ENCODE measurements at regions not wholly inside any gene's neighbourhood (a gene's known extent, or its start where the extent isn't known, plus 50 kb on each side); places are given as distances from the start of the nearest gene placed in this dataset.

DNA sequence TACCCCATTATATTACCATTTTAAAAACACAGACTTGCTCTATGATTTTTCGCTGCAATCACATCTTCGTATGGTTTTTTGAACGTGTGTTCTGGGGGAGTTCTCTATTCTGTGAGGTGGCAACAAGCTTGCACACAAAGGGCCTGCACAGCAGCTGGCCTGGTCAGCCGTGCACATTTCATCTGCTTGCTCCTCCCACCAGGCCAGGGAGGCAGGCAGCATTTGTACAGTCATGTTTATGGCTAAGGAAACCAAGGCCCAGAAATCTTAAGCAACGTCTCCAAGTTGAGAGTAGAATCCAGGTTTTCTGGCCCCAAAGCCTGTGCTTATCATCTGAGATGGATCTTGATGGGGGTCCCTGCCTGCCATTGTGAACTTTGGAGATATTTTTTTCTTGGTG is 106.4 kb upstream of the SMIM21 start:
- Histone ChIP-seq H3K27ac (ENCODE audit: low read depth in 1 of 2, low read length in 2 of 2) (no peak overlapping the region), H3K36me3 (replicated peaks in 1 of 2; ENCODE audit: control insufficient read depth in 1 of 2, insufficient read depth in 2 of 2, low read length in 2 of 2) (no peaks in the 10 kb centered on the region), H2AFZ (ENCODE audit: insufficient read depth, low read depth, low read length, poor library complexity, severe bottlenecking) (no peak overlapping the region), H3K9me3 (replicated peaks in 1 of 2; ENCODE audit: control insufficient read depth in 1 of 2, insufficient read depth in 1 of 2, low read length in 2 of 2) (no peaks in the 10 kb centered on the region), H3K27me3 (ENCODE audit: control insufficient read depth in 2 of 2, insufficient read depth in 2 of 2, low read length in 2 of 2) (no peaks in the 10 kb centered on the region), H3K4me2 (replicated peaks; ENCODE audit: extremely low read depth, low read length, poor library complexity, severe bottlenecking) (no peak overlapping the region), H4K20me1 (ENCODE audit: insufficient read depth, low read length) (no peaks in the 10 kb centered on the region), H3K9ac (ENCODE audit: insufficient read depth, low read length, poor library complexity, severe bottlenecking) (no peak overlapping the region), H3K4me1 (ENCODE audit: control insufficient read depth in 1 of 2, insufficient read depth in 2 of 2, low read length in 2 of 2) (no peaks in the 10 kb centered on the region), H3K4me3 (replicated peaks in 1 of 3; ENCODE audit: low read depth in 2 of 3, low read length in 3 of 3) (no peak overlapping the region), H3K79me2 (ENCODE audit: insufficient read depth, low read length) (no peaks in the 10 kb centered on the region)
- TF ChIP-seq CTCF (IDR thresholded peaks at IDR 0.05) = no peak
- intact Hi-C loops (cut with micrococcal nuclease) = no loop called here
- H3K4me3 Mint-ChIP-seq = no peak overlapping the region
- no peak overlapping the region for H3K27ac Mint-ChIP-seq
- H3K36me3 Mint-ChIP-seq = no peaks in the 10 kb centered on the region
- DNase-seq = no peak
- H3K27me3 Mint-ChIP-seq (ENCODE audit: low read depth in 3 of 3) = peaks cover 0 to 3% (median 0%) of the 10 kb centered on the region in 3 donors
- H3K9me3 Mint-ChIP-seq = peaks cover 0 to 5% (median 2%) of the 10 kb centered on the region in 7 donors
- 75% methylated on average over 2 of the region's 5 CpGs for WGBS (ENCODE audit: insufficient coverage)
- no peaks in the 10 kb centered on the region for H3K4me1 Mint-ChIP-seq

DNA sequence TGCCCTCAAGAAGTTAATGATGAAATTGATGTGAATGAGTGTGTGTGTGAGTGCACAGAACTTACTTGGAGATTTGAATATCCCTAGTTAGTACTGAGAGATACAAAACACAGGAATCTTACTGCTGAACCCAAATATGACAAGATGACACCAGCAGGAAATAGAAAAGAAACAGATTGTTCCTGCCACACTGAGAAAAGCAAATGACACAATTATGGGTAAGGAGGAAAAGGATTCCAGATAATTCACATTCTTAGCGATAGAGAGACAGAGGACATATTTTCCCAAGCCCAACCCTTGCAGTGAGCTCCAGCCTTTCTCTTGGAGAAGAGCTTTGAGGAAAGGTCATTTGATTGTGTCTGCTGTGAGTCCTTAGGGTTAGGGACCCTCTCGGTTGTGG is 105.7 kb upstream of the SMIM21 start:
- no CpG with 5 or more reads among the region's 2 CpGs for WGBS (ENCODE audit: insufficient coverage)
- peaks cover 0 to 3% (median 0%) of the 10 kb centered on the region in 3 donors for H3K27me3 Mint-ChIP-seq (ENCODE audit: low read depth in 3 of 3)

More for the DNA sequence above, 105.7 kb upstream of the SMIM21 start:
- H3K9ac ChIP-seq (ENCODE audit: insufficient read depth, low read length, poor library complexity, severe bottlenecking) = no peak overlapping the region
- no peaks in the 10 kb centered on the region for H3K27me3 ChIP-seq (ENCODE audit: control insufficient read depth in 2 of 2, insufficient read depth in 2 of 2, low read length in 2 of 2)
- intact Hi-C loops (cut with micrococcal nuclease) = no loop called here
- Mint-ChIP-seq H3K36me3 (no peaks in the 10 kb centered on the region), H3K4me1 (no peaks in the 10 kb centered on the region), H3K27ac (no peak overlapping the region), H3K9me3 (peaks cover 0 to 5% (median 2%) of the 10 kb centered on the region in 7 donors), H3K4me3 (no peak overlapping the region)
- DNase-seq = no peak
- H3K36me3 ChIP-seq (replicated peaks in 1 of 2; ENCODE audit: control insufficient read depth in 1 of 2, insufficient read depth in 2 of 2, low read length in 2 of 2) = no peaks in the 10 kb centered on the region
- no peak for TF ChIP-seq CTCF (IDR thresholded peaks at IDR 0.05)
- H2AFZ ChIP-seq (ENCODE audit: insufficient read depth, low read depth, low read length, poor library complexity, severe bottlenecking) = no peak overlapping the region
- no peak overlapping the region for H3K27ac ChIP-seq (ENCODE audit: low read depth in 1 of 2, low read length in 2 of 2)
- H3K9me3 ChIP-seq (replicated peaks in 1 of 2; ENCODE audit: control insufficient read depth in 1 of 2, insufficient read depth in 1 of 2, low read length in 2 of 2) = no peaks in the 10 kb centered on the region
- no peaks in the 10 kb centered on the region for H3K79me2 ChIP-seq (ENCODE audit: insufficient read depth, low read length)
- no peaks in the 10 kb centered on the region for H4K20me1 ChIP-seq (ENCODE audit: insufficient read depth, low read length)
- H3K4me1 ChIP-seq (ENCODE audit: control insufficient read depth in 1 of 2, insufficient read depth in 2 of 2, low read length in 2 of 2) = no peaks in the 10 kb centered on the region
- H3K4me2 ChIP-seq (replicated peaks; ENCODE audit: extremely low read depth, low read length, poor library complexity, severe bottlenecking) = no peak overlapping the region
- H3K4me3 ChIP-seq (replicated peaks in 1 of 3; ENCODE audit: low read depth in 2 of 3, low read length in 3 of 3) = no peak overlapping the region
